ENCODE measurements at regions not wholly inside any gene's neighbourhood (a gene's known extent, or its start where the extent isn't known, plus 50 kb on each side); places are given as distances from the start of the nearest gene placed in this dataset.

- H3K4me1 ChIP-seq (ENCODE audit: insufficient read depth, insufficient read length), result no peaks in the 10 kb centered on the region
- H3K36me3 ChIP-seq (ENCODE audit: insufficient read depth, insufficient read length, low read length), result no peaks in the 10 kb centered on the region
- no peak for DNase-seq (ENCODE audit: low read depth, low spot score)
- no peaks in the 10 kb centered on the region for H3K27me3 ChIP-seq (ENCODE audit: insufficient read depth, insufficient read length)
- H3K9ac ChIP-seq (ENCODE audit: insufficient read length, low read depth), result no peak overlapping the region
- H3K9me3 ChIP-seq (ENCODE audit: insufficient read depth, low read length), result peaks cover 18% of the 10 kb centered on the region; the same call in 1 of the 2 replicates
- TF ChIP-seq SUZ12 (IDR thresholded peaks at IDR 0.05; ENCODE audit: extremely low read depth, insufficient read depth, insufficient read length) (no peak), YY1 (IDR thresholded peaks at IDR 0.05; ENCODE audit: insufficient read depth, insufficient read length) (no peak), ZNF274 (IDR thresholded peaks at IDR 0.05; ENCODE audit: low read depth, low read length) (no peak)
- no peak overlapping the region for H3K4me3 ChIP-seq (ENCODE audit: insufficient read length, low read depth)
Measured at GRCh38 chr5:118208031-118208453, 780.3 kb downstream of the DTWD2 start.

GRCh38 chr5:118199801-118200200 is 788.5 kb downstream of the DTWD2 start:
- no peaks in the 10 kb centered on the region for H3K4me1 ChIP-seq (ENCODE audit: insufficient read depth, insufficient read length)
- no peak overlapping the region for H3K4me3 ChIP-seq (ENCODE audit: insufficient read length, low read depth)
- H3K27me3 ChIP-seq (ENCODE audit: insufficient read depth, insufficient read length), result no peaks in the 10 kb centered on the region
- TF ChIP-seq ZNF274 (IDR thresholded peaks at IDR 0.05; ENCODE audit: low read depth, low read length) (no peak), YY1 (IDR thresholded peaks at IDR 0.05; ENCODE audit: insufficient read depth, insufficient read length) (no peak)
- no peak overlapping the region for H3K9ac ChIP-seq (ENCODE audit: insufficient read length, low read depth)
- H3K36me3 ChIP-seq (ENCODE audit: insufficient read depth, insufficient read length, low read length), result no peaks in the 10 kb centered on the region
- no peak for DNase-seq (ENCODE audit: low read depth, low spot score)
- H3K9me3 ChIP-seq (ENCODE audit: insufficient read depth, low read length), result no peaks in the 10 kb centered on the region

GRCh38 chr5:118196229-118196628 is 792.1 kb downstream of the DTWD2 start:
- no peak for DNase-seq (ENCODE audit: low read depth, low spot score)
- Histone ChIP-seq H3K9me3 (ENCODE audit: insufficient read depth, low read length) (no peaks in the 10 kb centered on the region), H3K36me3 (ENCODE audit: insufficient read depth, insufficient read length, low read length) (no peaks in the 10 kb centered on the region), H3K4me3 (ENCODE audit: insufficient read length, low read depth) (no peak overlapping the region), H3K9ac (ENCODE audit: insufficient read length, low read depth) (no peak overlapping the region), H3K4me1 (ENCODE audit: insufficient read depth, insufficient read length) (no peaks in the 10 kb centered on the region), H3K27me3 (ENCODE audit: insufficient read depth, insufficient read length) (no peaks in the 10 kb centered on the region)
- no peak for TF ChIP-seq SUZ12 (IDR thresholded peaks at IDR 0.05; ENCODE audit: extremely low read depth, insufficient read depth, insufficient read length)
- no peak for TF ChIP-seq ZNF274 (IDR thresholded peaks at IDR 0.05; ENCODE audit: low read depth, low read length)
- no peak for TF ChIP-seq YY1 (IDR thresholded peaks at IDR 0.05; ENCODE audit: insufficient read depth, insufficient read length)

GRCh38 chr5:118195211-118195610 is 793.1 kb downstream of the DTWD2 start:
- TF ChIP-seq YY1 (IDR thresholded peaks at IDR 0.05; ENCODE audit: insufficient read depth, insufficient read length), result no peak
- TF ChIP-seq ZNF274 (IDR thresholded peaks at IDR 0.05; ENCODE audit: low read depth, low read length), result no peak
- TF ChIP-seq SUZ12 (IDR thresholded peaks at IDR 0.05; ENCODE audit: extremely low read depth, insufficient read depth, insufficient read length), result no peak
- no peaks in the 10 kb centered on the region for H3K4me1 ChIP-seq (ENCODE audit: insufficient read depth, insufficient read length)
- no peak overlapping the region for H3K9ac ChIP-seq (ENCODE audit: insufficient read length, low read depth)
- no peak overlapping the region for H3K4me3 ChIP-seq (ENCODE audit: insufficient read length, low read depth)
- H3K27me3 ChIP-seq (ENCODE audit: insufficient read depth, insufficient read length), result no peaks in the 10 kb centered on the region
- no peaks in the 10 kb centered on the region for H3K9me3 ChIP-seq (ENCODE audit: insufficient read depth, low read length)
- H3K36me3 ChIP-seq (ENCODE audit: insufficient read depth, insufficient read length, low read length), result no peaks in the 10 kb centered on the region
- DNase-seq (ENCODE audit: low read depth, low spot score), result no peak

GRCh38 chr5:118193194-118193905 is 795.0 kb downstream of the DTWD2 start:
- Histone ChIP-seq H3K4me1 (ENCODE audit: insufficient read depth, insufficient read length) (no peaks in the 10 kb centered on the region), H3K9ac (ENCODE audit: insufficient read length, low read depth) (no peak overlapping the region), H3K9me3 (ENCODE audit: insufficient read depth, low read length) (no peaks in the 10 kb centered on the region), H3K36me3 (ENCODE audit: insufficient read depth, insufficient read length, low read length) (no peaks in the 10 kb centered on the region), H3K4me3 (ENCODE audit: insufficient read length, low read depth) (no peak overlapping the region), H3K27me3 (ENCODE audit: insufficient read depth, insufficient read length) (no peaks in the 10 kb centered on the region)
- DNase-seq (ENCODE audit: low read depth, low spot score), result no peak
- TF ChIP-seq YY1 (IDR thresholded peaks at IDR 0.05; ENCODE audit: insufficient read depth, insufficient read length) (no peak), SUZ12 (IDR thresholded peaks at IDR 0.05; ENCODE audit: extremely low read depth, insufficient read depth, insufficient read length) (no peak)

- no peak for TF ChIP-seq ZNF274 (IDR thresholded peaks at IDR 0.05; ENCODE audit: low read depth, low read length)
- no peak for TF ChIP-seq SUZ12 (IDR thresholded peaks at IDR 0.05; ENCODE audit: extremely low read depth, insufficient read depth, insufficient read length)
- no peak for TF ChIP-seq YY1 (IDR thresholded peaks at IDR 0.05; ENCODE audit: insufficient read depth, insufficient read length)
- Histone ChIP-seq H3K27me3 (ENCODE audit: insufficient read depth, insufficient read length) (no peaks in the 10 kb centered on the region), H3K9ac (ENCODE audit: insufficient read length, low read depth) (no peak overlapping the region), H3K36me3 (ENCODE audit: insufficient read depth, insufficient read length, low read length) (no peaks in the 10 kb centered on the region), H3K4me1 (ENCODE audit: insufficient read depth, insufficient read length) (no peaks in the 10 kb centered on the region), H3K4me3 (ENCODE audit: insufficient read length, low read depth) (no peak overlapping the region), H3K9me3 (ENCODE audit: insufficient read depth, low read length) (no peaks in the 10 kb centered on the region)
- DNase-seq (ENCODE audit: low read depth, low spot score), result no peak
Measured at GRCh38 chr5:118185018-118185417, 803.3 kb downstream of the DTWD2 start.

- no peak overlapping the region for H3K9ac ChIP-seq (ENCODE audit: insufficient read length, low read depth)
- no peaks in the 10 kb centered on the region for H3K9me3 ChIP-seq (ENCODE audit: insufficient read depth, low read length)
- no peaks in the 10 kb centered on the region for H3K36me3 ChIP-seq (ENCODE audit: insufficient read depth, insufficient read length, low read length)
- DNase-seq (ENCODE audit: low read depth, low spot score), result no peak
- no peaks in the 10 kb centered on the region for H3K27me3 ChIP-seq (ENCODE audit: insufficient read depth, insufficient read length)
- H3K4me3 ChIP-seq (ENCODE audit: insufficient read length, low read depth), result no peak overlapping the region
- no peaks in the 10 kb centered on the region for H3K4me1 ChIP-seq (ENCODE audit: insufficient read depth, insufficient read length)
- TF ChIP-seq YY1 (IDR thresholded peaks at IDR 0.05; ENCODE audit: insufficient read depth, insufficient read length) (no peak), ZNF274 (IDR thresholded peaks at IDR 0.05; ENCODE audit: low read depth, low read length) (no peak), SUZ12 (IDR thresholded peaks at IDR 0.05; ENCODE audit: extremely low read depth, insufficient read depth, insufficient read length) (no peak)
Measured at GRCh38 chr5:118176146-118176545, 812.2 kb downstream of the DTWD2 start.

Data from NT2/D1 (cell line).